GM12873 (cell line): ENCODE measurements at regions not wholly inside any gene's neighbourhood (a gene's known extent, or its start where the extent isn't known, plus 50 kb on each side); places are given as distances from the start of the nearest gene placed in this dataset.

Source experiments
- CTCF ChIP-seq: IDR thresholded peaks from 2 replicates; pipeline ENCODE4 v1.5.1; 2012; ENCODE audit warnings: low read depth, mild to moderate bottlenecking, moderate library complexity, low read length, control low read depth; ENCODE audit not compliant: insufficient read depth; ENCODE audit errors: missing control alignments

- no peak for TF ChIP-seq CTCF
Observed at GRCh38 chr1:232542633-232543593, 87.0 kb downstream of the SIPA1L2 start.

GRCh38 chr1:232538943-232539302 is 91.0 kb downstream of the SIPA1L2 start:
- no peak for TF ChIP-seq CTCF

DNA sequence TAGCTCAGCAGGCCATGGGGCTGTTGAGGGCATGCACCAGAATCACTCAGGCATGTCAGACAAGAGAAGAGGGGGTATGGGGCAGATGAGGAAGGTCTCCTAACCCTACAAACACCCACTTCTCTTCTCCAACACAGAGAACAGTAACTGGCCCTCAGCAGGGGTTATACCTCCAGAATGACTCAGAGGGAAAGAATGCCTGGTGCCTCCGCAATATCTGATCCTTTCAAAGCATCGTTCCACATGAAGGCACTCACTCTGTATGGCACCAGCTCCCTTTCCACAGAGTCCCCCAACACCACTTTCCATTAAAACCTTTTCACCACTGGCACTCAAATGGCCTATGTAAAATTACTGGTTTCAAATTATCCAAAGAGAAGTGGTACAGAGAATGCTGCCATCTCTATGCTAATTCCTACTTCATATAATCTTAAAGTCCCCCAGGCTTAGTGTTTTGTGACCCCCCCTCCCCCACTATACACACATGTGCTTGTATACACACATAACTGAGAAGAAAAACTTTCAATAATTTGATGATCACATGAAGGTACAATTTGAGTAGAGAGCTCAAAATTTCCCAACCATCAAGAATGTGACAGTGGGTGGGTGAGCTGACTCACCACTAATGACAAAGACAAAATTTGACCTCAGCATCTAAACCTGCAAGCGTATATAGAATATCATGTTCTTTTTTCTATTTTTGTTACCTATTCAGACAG is 91.5 kb downstream of the SIPA1L2 start:
- TF ChIP-seq CTCF = no peak

DNA sequence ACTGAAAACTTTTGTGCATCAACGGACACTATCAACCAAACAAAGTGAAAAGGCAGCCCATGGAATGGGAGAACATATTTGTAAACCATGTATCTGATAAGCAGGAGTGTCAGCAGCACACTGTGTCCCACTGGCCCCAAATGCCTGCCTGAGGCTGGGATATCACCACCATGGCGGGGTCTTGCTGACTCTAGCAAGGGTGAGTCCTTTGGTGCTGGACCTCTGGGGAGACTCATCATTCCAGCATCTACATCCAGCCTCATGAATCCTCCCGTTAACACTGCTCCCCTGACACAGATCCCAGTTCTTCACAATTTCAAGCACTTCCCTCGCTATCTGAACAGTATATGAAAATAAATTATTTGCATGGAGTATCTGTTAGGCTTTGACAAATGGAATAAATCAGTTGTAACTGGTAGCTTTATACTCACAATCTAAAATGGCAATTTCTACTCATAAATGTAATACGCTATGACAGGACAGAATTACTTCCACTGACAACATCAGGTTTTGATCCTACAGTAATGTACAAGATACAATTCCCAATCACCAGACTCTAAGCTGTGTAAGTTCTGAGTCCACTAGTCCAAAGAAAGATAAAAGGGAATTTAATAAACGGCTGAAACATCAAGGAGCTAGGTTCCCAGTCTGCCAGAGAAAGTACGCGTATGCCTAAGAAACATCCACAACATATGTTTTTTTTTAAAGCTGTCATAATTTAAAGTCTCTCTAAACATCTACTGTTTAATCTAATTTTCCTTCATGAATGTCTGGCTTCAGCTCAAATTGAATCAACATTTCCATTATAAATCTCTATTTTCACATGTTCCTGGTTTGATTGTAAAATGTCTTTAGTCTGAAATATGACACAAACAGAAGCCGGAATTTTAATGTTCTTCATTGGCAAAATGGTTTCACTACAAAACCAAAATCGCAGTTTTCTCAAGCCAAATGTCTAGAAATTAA is 95.1 kb downstream of the SIPA1L2 start:
- no peak for TF ChIP-seq CTCF

GRCh38 chr1:232533328-232533727 is 96.6 kb downstream of the SIPA1L2 start:
- no peak for TF ChIP-seq CTCF

- TF ChIP-seq CTCF = no peak
Observed at GRCh38 chr1:232532901-232533300, 97.0 kb downstream of the SIPA1L2 start.
